IMR-90 (cell line): ENCODE measurements at regions not wholly inside any gene's neighbourhood (a gene's known extent, or its start where the extent isn't known, plus 50 kb on each side); places are given as distances from the start of the nearest gene placed in this dataset.
A peak's percentile ranks its signal among the peaks of the same experiment; 100 is the strongest.
"Not testable (repeated sequence)": the region's sequence is repeated elsewhere in the genome, so short reads cannot be mapped to it uniquely, and the experiment has no call there.

Experiments
- ATAC-seq: fragments of 200-7000 bp; cut with Tn5 transposase; 2 replicates; pipeline ENCODE4 v1.9.1; 2020; ENCODE audit warnings: low read depth, mild to moderate bottlenecking, moderate library complexity
- BruUV-seq: library from RNA; stranded (reverse); fragments of 400-500 nt; replicated peaks from 2 replicates; lab custom pipeline; 2021; lab: Mats Ljungman, UMichigan
- CTCF ChIA-PET: fragments of 300-600 bp; formaldehyde crosslinking; extraction: SDS; loops from one replicate; lab custom pipeline; 2021; ENCODE audit warnings: antibody characterized with exemption; lab: Yijun Ruan, JAX
- POLR2A ChIA-PET: fragments of 300-600 bp; sonication (Branson Sonifier 250); formaldehyde crosslinking; loops from one replicate; lab custom pipeline; 2022; ENCODE audit warnings: antibody characterized with exemption; ENCODE audit not compliant: unreplicated experiment; lab: Charles Lee
- DNase-seq: peaks from one replicate; pipeline ENCODE4 v3.0.0; 2013
- H2AFZ ChIP-seq: replicated peaks from 2 replicates; pipeline ENCODE3; 2013; ENCODE audit warnings: low read length, mild to moderate bottlenecking; ENCODE audit not compliant: poor library complexity
- H2AK5ac ChIP-seq: 2 replicates; pipeline ENCODE4 v1.6.1; 2013; ENCODE audit warnings: low read depth, low read length, inconsistent platforms
- H2AK9ac ChIP-seq: replicated peaks from 2 replicates; pipeline ENCODE3; 2013; ENCODE audit warnings: mild to moderate bottlenecking, low read depth, low read length, moderate library complexity; ENCODE audit not compliant: poor library complexity
- H2BK120ac ChIP-seq: 2 replicates; pipeline ENCODE4 v1.6.1; 2013; ENCODE audit warnings: low read depth, low read length, inconsistent platforms
- H2BK15ac ChIP-seq: 3 replicates; pipeline ENCODE4 v1.6.1; 2013; ENCODE audit warnings: low read depth, low read length, inconsistent platforms
- H2BK20ac ChIP-seq: 2 replicates; pipeline ENCODE4 v1.6.1; 2013; ENCODE audit warnings: low read depth, mild to moderate bottlenecking, inconsistent platforms, low read length, moderate library complexity
- H2BK5ac ChIP-seq: 2 replicates; pipeline ENCODE4 v1.6.1; 2013; ENCODE audit warnings: mild to moderate bottlenecking, low read depth, low read length, inconsistent platforms; ENCODE audit not compliant: poor library complexity, severe bottlenecking
- H3K14ac ChIP-seq: replicated peaks from 2 replicates; pipeline ENCODE4 v1.6.1; 2013; ENCODE audit warnings: low read depth, low read length, inconsistent platforms
- H3K18ac ChIP-seq: 2 replicates; pipeline ENCODE4 v1.6.1; 2013; ENCODE audit warnings: low read depth, low read length, control low read depth
- H3K23ac ChIP-seq: 2 replicates; pipeline ENCODE4 v1.6.1; 2013; ENCODE audit warnings: low read depth, low read length, inconsistent platforms
- H3K27ac ChIP-seq: 2 replicates; pipeline ENCODE4 v1.5.1; 2013; ENCODE audit warnings: mild to moderate bottlenecking, control low read depth, low read length; ENCODE audit not compliant: insufficient read depth
- H3K27me3 ChIP-seq: 2 replicates; pipeline ENCODE4 v1.6.1; 2013; ENCODE audit warnings: low read length; ENCODE audit not compliant: control insufficient read depth, insufficient read depth
- H3K36me3 ChIP-seq: 2 replicates; pipeline ENCODE4 v1.6.1; 2013; ENCODE audit warnings: low read length, mixed read lengths; ENCODE audit not compliant: control insufficient read depth, insufficient read depth
- H3K4ac ChIP-seq: 2 replicates; pipeline ENCODE4 v1.6.1; 2013; ENCODE audit warnings: low read depth, low read length, inconsistent platforms
- H3K4me1 ChIP-seq: 2 replicates; pipeline ENCODE4 v1.6.1; 2013; ENCODE audit warnings: low read length, mixed read lengths; ENCODE audit not compliant: control insufficient read depth, insufficient read depth
- H3K4me2 ChIP-seq: 2 replicates; pipeline ENCODE4 v1.6.1; 2013; ENCODE audit warnings: low read depth, mild to moderate bottlenecking, control low read depth, low read length, moderate library complexity
- H3K4me3 ChIP-seq: 2 replicates; pipeline ENCODE4 v1.5.1; 2013; ENCODE audit warnings: low read depth, mild to moderate bottlenecking, control low read depth, low read length, moderate library complexity; ENCODE audit not compliant: insufficient read depth
- H3K56ac ChIP-seq: 2 replicates; pipeline ENCODE4 v1.6.1; 2013; ENCODE audit warnings: low read length, inconsistent platforms; ENCODE audit not compliant: insufficient read depth; ENCODE audit errors: extremely low read depth
- H3K79me1 ChIP-seq, 2 experiments: 2 replicates each; pipeline ENCODE4 v1.6.1; 2013; ENCODE audit warnings: low read length in 2 of 2, inconsistent platforms in 1 of 2, low read depth in 1 of 2
- H3K9ac ChIP-seq: 2 replicates; pipeline ENCODE4 v1.6.1; 2013; ENCODE audit warnings: low read depth, low read length, control low read depth
- H3K9me1 ChIP-seq: 2 replicates; pipeline ENCODE4 v1.6.1; 2013; ENCODE audit warnings: low read length, inconsistent platforms; ENCODE audit not compliant: insufficient read depth
- H3K9me3 ChIP-seq: 2 replicates; pipeline ENCODE4 v1.6.1; 2013; ENCODE audit warnings: low read length; ENCODE audit not compliant: control insufficient read depth, insufficient read depth
- H4K20me1 ChIP-seq: 2 replicates; pipeline ENCODE4 v1.6.1; 2013; ENCODE audit warnings: low read length, inconsistent platforms; ENCODE audit not compliant: insufficient read depth
- H4K5ac ChIP-seq: 2 replicates; pipeline ENCODE4 v1.6.1; 2013; ENCODE audit warnings: mild to moderate bottlenecking, low read depth, low read length, control low read depth
- H4K8ac ChIP-seq, 2 experiments: 2 replicates each; pipeline ENCODE4 v1.6.1; 2013; ENCODE audit warnings: low read depth in 2 of 2, low read length in 2 of 2, control low read depth in 1 of 2, inconsistent platforms in 1 of 2
- H4K91ac ChIP-seq: 2 replicates; pipeline ENCODE4 v1.6.1; 2013; ENCODE audit warnings: low read depth, low read length, inconsistent platforms; ENCODE audit not compliant: insufficient read depth
- WGBS, 2 experiments: methylation state at CpG; one replicate each; pipeline versions ENCODE4 v1.1.5 to v1.1.7; 2013; ENCODE audit warnings: missing lambda C conversion rate in 2 of 2; ENCODE audit not compliant: insufficient read length in 1 of 2; ENCODE audit errors: extremely low coverage in 2 of 2; 5-methylcytosine and 5-hydroxymethylcytosine counted together
- dilution Hi-C: fragments of 300-500 bp; cut with HindIII; formaldehyde crosslinking; loops from one replicate; pipeline ENCODE4 v1.14.3; 2018; ENCODE audit warnings: low sequenced_read_pairs; ENCODE audit not compliant: unreplicated experiment
- in situ Hi-C: fragments of 300-500 bp; cut with MboI; formaldehyde crosslinking; loops from 3 replicates; pipeline ENCODE4 v1.14.3; 2019; ENCODE audit warnings: low sequenced_read_pairs, inconsistent platforms, mixed read lengths
- intact Hi-C: fragments of 100-400 bp; cut with micrococcal nuclease; formaldehyde crosslinking; loops from 2 replicates; pipeline ENCODE4 v1.10.0; 2022

GRCh38 chr9:66812967-66813366 lies 87.6 kb upstream of the ZNF658 start:
- H2AK5ac ChIP-seq, H2BK15ac ChIP-seq, H3K9me1 ChIP-seq, DNase-seq, H2AFZ ChIP-seq, intact Hi-C loops, H4K91ac ChIP-seq, H3K27me3 ChIP-seq, H3K9ac ChIP-seq, POLR2A ChIA-PET, H3K4me2 ChIP-seq, H3K4me3 ChIP-seq, H3K9me3 ChIP-seq, H3K36me3 ChIP-seq, BruUV-seq, dilution Hi-C loops, in situ Hi-C loops, H3K4ac ChIP-seq, CTCF ChIA-PET, H3K4me1 ChIP-seq, H4K8ac ChIP-seq, ATAC-seq, H3K56ac ChIP-seq, H3K14ac ChIP-seq, H4K20me1 ChIP-seq, H2BK120ac ChIP-seq, H3K23ac ChIP-seq, H3K79me1 ChIP-seq, H2BK20ac ChIP-seq, H2BK5ac ChIP-seq, H3K27ac ChIP-seq, H2AK9ac ChIP-seq, H3K18ac ChIP-seq, H4K5ac ChIP-seq: not testable (repeated sequence)
- no CpG with 5 or more reads among the region's 2 CpGs for WGBS, 2 experiments

- not testable (repeated sequence) for H3K4me1 ChIP-seq
These were observed 86.5 kb upstream of the ZNF658 start for GRCh38 chr9:66814038-66814437.

More at GRCh38 chr9:66814038-66814437, 86.5 kb upstream of the ZNF658 start:
- H3K9ac ChIP-seq, H3K27ac ChIP-seq, H3K9me3 ChIP-seq, H3K27me3 ChIP-seq, H4K5ac ChIP-seq, H3K79me1 ChIP-seq, H2AFZ ChIP-seq, CTCF ChIA-PET, dilution Hi-C loops, in situ Hi-C loops, H2BK20ac ChIP-seq, H2AK9ac ChIP-seq, H2AK5ac ChIP-seq, POLR2A ChIA-PET, H3K9me1 ChIP-seq, DNase-seq, H4K91ac ChIP-seq, H3K18ac ChIP-seq, intact Hi-C loops, H3K14ac ChIP-seq, H2BK5ac ChIP-seq, H3K4ac ChIP-seq, H4K20me1 ChIP-seq, H4K8ac ChIP-seq, BruUV-seq, H3K4me2 ChIP-seq, H3K4me3 ChIP-seq, H3K36me3 ChIP-seq, H2BK15ac ChIP-seq, H3K56ac ChIP-seq, H3K23ac ChIP-seq: not testable (repeated sequence)
- peak; percentile 57; the same call in 1 of the 2 replicates for ATAC-seq
- 0 out of 2 replicates have a peak overlapping the region, but pooled peaks have one; percentile 23 for H2BK120ac ChIP-seq
- no CpG with 5 or more reads among the region's 3 CpGs for WGBS, 2 experiments
